HCT116 (cell line): ENCODE measurements at regions not wholly inside any gene's neighbourhood (a gene's known extent, or its start where the extent isn't known, plus 50 kb on each side); places are given as distances from the start of the nearest gene placed in this dataset.

Source experiments
- ATAC-seq: fragments of 200-7000 bp; cut with Tn5 transposase; 2 replicates; pipeline ENCODE4 v1.9.1; 2020; ENCODE audit warnings: mild to moderate bottlenecking, moderate library complexity
- BruUV-seq: library from RNA; stranded (reverse); fragments of 400-500 nt; replicated peaks from 2 replicates; lab custom pipeline; 2021; lab: Mats Ljungman, UMichigan
- CTCF ChIA-PET: fragments of 300-600 bp; sonication (Branson Sonifier 250); formaldehyde crosslinking; loops from one replicate; lab custom pipeline; 2021; ENCODE audit warnings: antibody characterized with exemption; lab: Charles Lee
- POLR2A ChIA-PET: fragments of 300-600, 350-600 bp; sonication (Branson Sonifier 250); formaldehyde crosslinking; loops from one replicate; lab custom pipeline; 2021; ENCODE audit warnings: antibody characterized with exemption; lab: Charles Lee
- RAD21 ChIA-PET, 2 experiments: fragments of 300-600 bp; sonication (Branson Sonifier 250); formaldehyde crosslinking; loops; one replicate each; lab custom pipeline; 2023; ENCODE audit warnings: low total read pairs in 2 of 2; ENCODE audit not compliant: uncharacterized antibody in 2 of 2, unreplicated experiment in 2 of 2, low non-redundant PET in 1 of 2; lab: Charles Lee
- DNase-seq: peaks from one replicate; pipeline ENCODE4 v3.0.0-alpha.2; 2010; ENCODE audit warnings: low read depth, low spot score
- H2AFZ ChIP-seq: fragments of 200-600 bp; shearing (Covaris generic), sonication (generic); 2 replicates; pipeline ENCODE4 v1.6.1; 2017; ENCODE audit warnings: low read depth, mixed run types, mixed read lengths, antibody characterized with exemption, low read length; ENCODE audit not compliant: poor library complexity, severe bottlenecking
- H3K27ac ChIP-seq: 2 replicates; pipeline ENCODE4 v1.5.1; 2012; ENCODE audit warnings: low read depth, low read length
- H3K27me3 ChIP-seq: fragments of 200-600 bp; sonication (generic); 2 replicates; pipeline ENCODE4 v1.6.1; 2016; ENCODE audit warnings: mixed run types, low read length, mixed read lengths; ENCODE audit not compliant: insufficient read depth
- H3K36me3 ChIP-seq, 2 experiments: fragments of 200-500 bp in 1 of 2; fragments of 200-600 bp in 1 of 2; sonication (Bioruptor generic) in 1 of 2; sonication (generic) in 1 of 2; 2 replicates each; pipeline versions ENCODE4 v1.5.1 to v1.6.1; 2014 to 2016; ENCODE audit warnings: low read length in 2 of 2, inconsistent platforms in 1 of 2, mixed read lengths in 1 of 2, mixed run types in 1 of 2; ENCODE audit not compliant: insufficient read depth in 2 of 2, control insufficient read depth in 1 of 2
- H3K4me1 ChIP-seq, 2 experiments: fragments of 200-600 bp in 1 of 2; sonication (generic) in 1 of 2; 2 replicates each; pipeline versions ENCODE4 v1.5.1 to v1.6.1; 2012 to 2017; ENCODE audit warnings: low read length in 2 of 2, inconsistent platforms in 1 of 2, mild to moderate bottlenecking in 1 of 2, mixed read lengths in 1 of 2, mixed run types in 1 of 2, moderate library complexity in 1 of 2; ENCODE audit not compliant: insufficient read depth in 2 of 2, control insufficient read depth in 1 of 2
- H3K4me2 ChIP-seq: fragments of 200-600 bp; sonication (generic); 2 replicates; pipeline ENCODE4 v1.6.1; 2017; ENCODE audit warnings: mixed run types, low read length, mixed read lengths
- H3K4me3 ChIP-seq, 2 experiments: fragments of 200-600 bp in 1 of 2; sonication (generic) in 1 of 2; replicated peaks in 1 of 2; 2 replicates each; pipeline ENCODE4 v1.5.1; 2011 to 2016; ENCODE audit warnings: low read length in 2 of 2, control low read depth in 1 of 2, low read depth in 1 of 2, mild to moderate bottlenecking in 1 of 2, mixed read lengths in 1 of 2, mixed run types in 1 of 2
- H3K79me2 ChIP-seq: fragments of 200-600 bp; sonication (generic); 2 replicates; pipeline ENCODE4 v1.6.1; 2017; ENCODE audit warnings: mild to moderate bottlenecking, mixed run types, low read length, moderate library complexity, mixed read lengths; ENCODE audit not compliant: insufficient read depth
- H3K9ac ChIP-seq: fragments of 200-600 bp; sonication (generic); 2 replicates; pipeline ENCODE4 v1.6.1; 2016; ENCODE audit warnings: low read length, mixed read lengths
- H3K9me2 ChIP-seq: fragments of 200-600 bp; sonication (generic), shearing (Covaris generic); 2 replicates; pipeline ENCODE4 v1.6.1; 2017; ENCODE audit warnings: mixed run types, mild to moderate bottlenecking, moderate library complexity; ENCODE audit not compliant: insufficient read depth
- H3K9me3 ChIP-seq, 2 experiments: fragments of 200-500 bp in 1 of 2; fragments of 200-600 bp in 1 of 2; sonication (Bioruptor generic) in 1 of 2; sonication (generic) in 1 of 2; 2 replicates each; pipeline ENCODE4 v1.6.1; 2014 to 2017; ENCODE audit warnings: low read length in 2 of 2, mixed read lengths in 2 of 2, inconsistent platforms in 1 of 2, low read depth in 1 of 2, mild to moderate bottlenecking in 1 of 2, mixed run types in 1 of 2, moderate library complexity in 1 of 2; ENCODE audit not compliant: control insufficient read depth in 1 of 2, insufficient read depth in 1 of 2
- H4K20me1 ChIP-seq: fragments of 200-600 bp; sonication (generic), shearing (Covaris generic); 2 replicates; pipeline ENCODE4 v1.6.1; 2017; ENCODE audit warnings: mixed run types, mild to moderate bottlenecking, moderate library complexity; ENCODE audit not compliant: insufficient read depth
- CBX3 ChIP-seq: IDR thresholded peaks from 2 replicates; pipeline ENCODE4 v1.6.1; 2012; ENCODE audit warnings: low read depth
- CEBPB ChIP-seq: IDR thresholded peaks from 2 replicates; pipeline ENCODE4 v1.6.1; 2012; ENCODE audit warnings: low read depth
- EGR1 ChIP-seq: IDR thresholded peaks from 2 replicates; pipeline ENCODE4 v1.6.1; 2012; ENCODE audit warnings: low read depth
- ELF1 ChIP-seq: IDR thresholded peaks from 2 replicates; pipeline ENCODE4 v1.6.1; 2012; ENCODE audit warnings: low read depth, borderline replicate concordance
- EZH2 ChIP-seq: fragments of 200-600 bp; sonication (generic); IDR thresholded peaks from 2 replicates; pipeline ENCODE4 v1.6.1; 2017; ENCODE audit warnings: antibody characterized with exemption, mixed run types
- FOSL1 ChIP-seq: IDR thresholded peaks from 2 replicates; pipeline ENCODE4 v1.6.1; 2012; ENCODE audit warnings: low read depth
- REST ChIP-seq: IDR thresholded peaks from 2 replicates; pipeline ENCODE4 v1.6.1; 2012; ENCODE audit warnings: low read depth
- YY1 ChIP-seq: IDR thresholded peaks from 2 replicates; pipeline ENCODE4 v1.6.1; 2011; ENCODE audit warnings: low read length, low read depth, moderate library complexity, mild to moderate bottlenecking; ENCODE audit not compliant: insufficient replicate concordance; ENCODE audit errors: extremely low read depth
- ZNF274 ChIP-seq: fragments of 200-500 bp; sonication (Bioruptor generic); IDR thresholded peaks from 2 replicates; pipeline ENCODE4 v1.6.1; 2014; ENCODE audit warnings: mild to moderate bottlenecking, low read depth, low read length, inconsistent platforms
- intact Hi-C: fragments of 100-400 bp; cut with micrococcal nuclease; formaldehyde crosslinking; loops from 2 replicates; pipeline ENCODE4 v1.10.0; 2022
- TF ChIP-seq, protein P1 (sequence below), 3 experiments: fragments of 200-600 bp in 1 of 3; sonication (generic) in 1 of 3; IDR thresholded peaks in 2 of 3; conservative IDR thresholded peaks in 1 of 3; 2 replicates each; pipeline ENCODE4 v1.5.1; 2012 to 2017; ENCODE audit warnings: low read depth in 2 of 3, low read length in 2 of 3, antibody characterized with exemption in 1 of 3, borderline replicate concordance in 1 of 3, control low read depth in 1 of 3, mild to moderate bottlenecking in 1 of 3, mixed read lengths in 1 of 3, mixed run types in 1 of 3, moderate library complexity in 1 of 3; ENCODE audit not compliant: insufficient read depth in 1 of 3

DNA sequence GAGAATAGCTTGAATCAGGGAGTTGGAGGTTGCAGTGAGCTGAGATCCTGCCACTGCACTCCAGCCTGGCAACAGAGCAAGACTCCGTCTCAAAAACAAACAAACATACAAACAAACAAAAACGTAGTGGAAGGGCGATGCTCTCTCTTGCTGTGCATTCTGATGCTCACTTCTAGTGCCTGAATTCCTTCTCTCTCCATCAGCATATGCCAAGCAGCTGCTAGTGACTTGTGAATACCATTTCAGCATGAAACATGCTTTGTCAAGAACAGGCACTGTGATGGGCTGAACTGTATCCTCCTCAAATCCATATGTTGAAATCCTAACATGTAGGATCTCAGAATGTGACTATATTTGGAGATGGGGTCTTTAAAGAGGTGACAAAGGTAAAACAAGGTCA is 537.1 kb upstream of the AMELY start (continued):
- no peak for TF ChIP-seq REST

GRCh38 chrY:7447881-7448516 is 536.4 kb upstream of the AMELY start:
- intact Hi-C loops: no loop called here
- no TSS peak for BruUV-seq
- Histone ChIP-seq H4K20me1 (no peaks in the 10 kb centered on the region), H3K27ac (no peak overlapping the region), H3K9ac (no peak overlapping the region), H3K79me2 (no peaks in the 10 kb centered on the region), H3K4me1 (no peaks in the 10 kb centered on the region), H3K9me3 (no peaks in the 10 kb centered on the region), H2AFZ (no peak overlapping the region), H3K4me2 (no peak overlapping the region), H3K36me3 (no peaks in the 10 kb centered on the region), H3K4me3 (no peak overlapping the region), H3K9me2 (no peaks in the 10 kb centered on the region), H3K27me3 (no peaks in the 10 kb centered on the region)
- no peak for ATAC-seq
- ChIA-PET RAD21 (no interaction called here), CTCF (no interaction called here), POLR2A (no interaction called here)
- TF ChIP-seq YY1: no peak
- no peak for TF ChIP-seq EGR1
- TF ChIP-seq EZH2: no peak
- TF ChIP-seq ELF1: no peak
- no peak for TF ChIP-seq CBX3
- no peak for TF ChIP-seq CEBPB
- no peak for TF ChIP-seq ZNF274
- TF ChIP-seq, protein P1, sequence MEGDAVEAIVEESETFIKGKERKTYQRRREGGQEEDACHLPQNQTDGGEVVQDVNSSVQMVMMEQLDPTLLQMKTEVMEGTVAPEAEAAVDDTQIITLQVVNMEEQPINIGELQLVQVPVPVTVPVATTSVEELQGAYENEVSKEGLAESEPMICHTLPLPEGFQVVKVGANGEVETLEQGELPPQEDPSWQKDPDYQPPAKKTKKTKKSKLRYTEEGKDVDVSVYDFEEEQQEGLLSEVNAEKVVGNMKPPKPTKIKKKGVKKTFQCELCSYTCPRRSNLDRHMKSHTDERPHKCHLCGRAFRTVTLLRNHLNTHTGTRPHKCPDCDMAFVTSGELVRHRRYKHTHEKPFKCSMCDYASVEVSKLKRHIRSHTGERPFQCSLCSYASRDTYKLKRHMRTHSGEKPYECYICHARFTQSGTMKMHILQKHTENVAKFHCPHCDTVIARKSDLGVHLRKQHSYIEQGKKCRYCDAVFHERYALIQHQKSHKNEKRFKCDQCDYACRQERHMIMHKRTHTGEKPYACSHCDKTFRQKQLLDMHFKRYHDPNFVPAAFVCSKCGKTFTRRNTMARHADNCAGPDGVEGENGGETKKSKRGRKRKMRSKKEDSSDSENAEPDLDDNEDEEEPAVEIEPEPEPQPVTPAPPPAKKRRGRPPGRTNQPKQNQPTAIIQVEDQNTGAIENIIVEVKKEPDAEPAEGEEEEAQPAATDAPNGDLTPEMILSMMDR (IDR thresholded peaks at IDR 0.05 in 2 of 3, conservative IDR thresholded peaks at IDR 0.05 in 1 of 3; ENCODE audit: borderline replicate concordance in 1 of 3, insufficient read depth in 1 of 3, low read depth in 2 of 3, low read length in 2 of 3): no peak
- TF ChIP-seq FOSL1: no peak
- DNase-seq: no peak
